Right renal cortex interstitium (tissue), 3 donors: ENCODE measurements at regions not wholly inside any gene's neighbourhood (a gene's known extent, or its start where the extent isn't known, plus 50 kb on each side); places are given as distances from the start of the nearest gene placed in this dataset.
"Not testable (repeated sequence)": the region's sequence is repeated elsewhere in the genome, so short reads cannot be mapped to it uniquely, and the experiment has no call there.

ENCODE experiments used
- DNase-seq, 3 donors: peaks; one replicate each; pipeline ENCODE4 v3.0.0-alpha.2; 2013; ENCODE audit warnings: low read depth in 3 of 3, low spot score in 2 of 3

DNA sequence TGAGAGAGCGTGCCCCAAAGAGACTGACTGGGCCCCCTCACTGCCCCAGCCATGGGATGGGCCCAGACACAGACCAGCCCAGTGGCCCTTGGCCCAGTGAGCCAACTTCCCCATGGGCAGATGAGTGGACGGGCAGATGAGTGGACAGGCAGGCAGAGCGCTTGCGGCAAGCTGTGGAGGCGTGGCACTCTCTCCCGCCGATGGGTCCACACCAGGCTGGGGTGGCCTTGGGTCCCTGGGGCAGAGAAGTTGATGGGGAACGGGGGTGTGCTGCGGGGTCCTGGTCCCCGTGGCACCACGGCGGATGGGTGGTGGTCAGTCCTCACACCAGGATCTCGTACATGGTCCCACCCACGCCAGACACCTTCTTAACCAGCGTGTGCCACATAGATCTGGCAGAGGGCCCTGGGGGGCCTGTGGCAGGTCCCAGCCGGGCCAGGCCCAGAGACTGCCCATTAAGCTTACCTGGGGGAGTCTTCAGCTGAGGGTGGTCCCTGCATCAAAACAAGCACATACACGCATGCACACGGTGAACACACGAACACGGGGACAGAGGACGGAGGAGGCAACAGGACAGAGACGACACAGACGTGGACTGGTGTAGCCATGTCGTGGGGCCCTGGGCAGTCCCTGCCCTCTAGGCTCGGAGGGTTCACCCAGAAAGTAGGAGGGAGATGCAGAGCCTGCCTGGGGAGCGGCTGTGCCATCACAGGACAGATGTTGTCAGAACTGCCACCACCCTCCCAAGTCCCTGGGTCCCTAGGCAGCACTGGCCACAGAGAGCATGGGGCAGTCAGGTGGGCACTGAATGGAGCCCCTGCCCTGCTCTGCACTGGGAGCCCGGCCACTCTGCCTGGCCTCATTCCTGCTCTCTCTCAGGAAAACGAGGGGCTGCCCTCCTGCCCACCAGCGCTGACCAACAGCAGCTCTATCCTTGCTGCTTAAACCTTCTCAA is 182.2 kb downstream of the IGLL1 start:
- no peak for DNase-seq

DNA sequence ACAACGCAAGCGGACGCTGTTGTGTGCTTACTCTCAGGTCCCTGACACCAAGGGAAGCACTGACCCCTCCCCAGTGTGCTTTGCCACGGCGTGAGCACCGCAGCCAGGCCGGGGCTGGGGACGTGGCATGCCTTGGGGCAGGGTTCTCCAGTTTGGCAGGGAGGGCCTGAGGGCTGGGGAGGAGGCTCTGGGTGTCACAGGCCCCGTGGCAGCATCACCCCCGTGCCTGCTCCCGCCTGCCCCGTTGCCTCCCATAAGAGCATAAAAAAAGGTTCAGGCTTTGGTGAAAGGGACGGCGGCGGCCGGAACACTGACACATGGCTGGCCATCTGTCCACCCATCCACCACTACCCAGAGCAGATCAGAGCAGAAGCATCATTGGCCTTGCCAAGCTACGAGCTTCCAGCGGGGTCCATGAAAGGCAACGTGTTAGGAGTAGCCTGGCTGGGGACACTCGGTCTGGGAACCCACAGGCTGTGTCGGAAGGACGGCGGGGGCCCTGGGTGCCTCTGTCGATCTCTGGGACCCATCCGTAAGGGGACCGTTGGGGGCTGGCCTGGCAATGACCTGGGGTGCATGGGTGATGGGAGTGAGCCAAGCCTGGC is 183.0 kb downstream of the IGLL1 start:
- DNase-seq = no peak

DNA sequence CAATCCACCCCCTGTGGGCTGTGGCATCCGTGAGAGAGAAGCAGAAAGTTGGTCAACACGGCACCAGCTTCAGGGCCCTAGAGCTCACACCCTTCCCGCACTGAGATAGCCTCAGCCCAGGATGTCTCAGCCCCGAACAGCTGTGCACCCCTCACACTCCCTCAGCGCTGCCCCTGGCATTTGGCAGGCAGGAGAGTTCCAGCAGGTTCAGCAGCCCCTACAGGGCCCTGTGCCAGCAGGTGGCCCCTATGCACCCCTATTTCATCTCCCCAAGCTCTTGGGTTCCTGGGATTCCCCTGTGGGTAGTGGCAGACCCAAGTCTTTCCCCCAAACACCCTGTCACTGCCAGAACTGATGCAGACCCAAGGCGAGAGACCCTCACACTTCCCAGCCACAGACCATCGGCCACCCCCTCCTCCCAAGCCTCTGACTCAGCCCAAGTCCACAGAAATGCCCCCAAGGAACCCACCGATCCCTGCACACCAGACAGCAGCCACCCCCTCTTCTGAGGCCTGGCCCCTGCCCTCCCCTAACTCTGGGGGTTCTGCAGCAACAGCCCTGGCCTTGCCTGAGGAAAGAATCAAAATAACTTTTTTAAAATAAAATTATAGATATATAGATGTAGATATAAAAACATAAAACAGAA is 183.6 kb downstream of the IGLL1 start:
- DNase-seq = no peak

DNA sequence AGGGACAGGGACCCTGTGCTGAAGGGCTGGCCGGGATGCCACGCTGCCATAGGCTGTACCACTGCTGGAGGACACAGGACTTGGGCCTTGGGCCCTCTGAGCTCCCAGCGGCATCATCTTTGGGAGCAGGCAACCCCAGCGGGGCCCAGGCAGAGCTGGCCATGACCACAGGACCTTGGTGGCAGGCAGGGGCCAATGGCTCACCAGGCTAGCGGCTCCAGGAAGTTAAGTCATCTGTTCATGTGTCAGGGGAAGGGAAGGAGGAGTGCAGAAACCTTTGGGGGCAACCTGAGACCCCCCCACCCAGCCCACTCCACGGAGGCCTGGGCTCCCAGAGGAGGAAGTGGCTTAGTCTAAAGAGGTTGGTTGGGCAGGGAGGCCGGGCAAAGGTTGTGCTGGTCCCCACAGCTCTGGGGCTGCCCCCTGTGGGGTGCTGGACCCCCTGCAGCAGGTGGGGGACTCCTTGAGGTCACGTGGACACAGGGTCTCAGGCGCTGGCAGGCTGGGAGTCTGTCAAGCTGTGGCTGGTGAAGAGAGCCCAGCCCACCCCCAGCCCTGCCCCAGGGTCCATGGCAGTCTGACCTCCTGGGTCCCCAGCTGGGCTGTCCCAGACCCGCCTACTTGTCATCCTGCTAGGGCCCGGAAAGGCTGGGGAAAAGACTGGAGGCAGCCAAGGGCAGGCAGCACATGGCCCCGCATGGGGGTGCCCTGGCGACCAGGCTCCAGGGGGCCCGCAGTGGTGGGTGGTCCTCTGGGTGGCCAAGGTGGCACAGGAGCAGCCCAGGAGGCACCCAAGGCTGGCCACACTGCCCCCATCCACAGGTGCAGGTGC is 184.3 kb downstream of the IGLL1 start:
- DNase-seq = no peak

DNA sequence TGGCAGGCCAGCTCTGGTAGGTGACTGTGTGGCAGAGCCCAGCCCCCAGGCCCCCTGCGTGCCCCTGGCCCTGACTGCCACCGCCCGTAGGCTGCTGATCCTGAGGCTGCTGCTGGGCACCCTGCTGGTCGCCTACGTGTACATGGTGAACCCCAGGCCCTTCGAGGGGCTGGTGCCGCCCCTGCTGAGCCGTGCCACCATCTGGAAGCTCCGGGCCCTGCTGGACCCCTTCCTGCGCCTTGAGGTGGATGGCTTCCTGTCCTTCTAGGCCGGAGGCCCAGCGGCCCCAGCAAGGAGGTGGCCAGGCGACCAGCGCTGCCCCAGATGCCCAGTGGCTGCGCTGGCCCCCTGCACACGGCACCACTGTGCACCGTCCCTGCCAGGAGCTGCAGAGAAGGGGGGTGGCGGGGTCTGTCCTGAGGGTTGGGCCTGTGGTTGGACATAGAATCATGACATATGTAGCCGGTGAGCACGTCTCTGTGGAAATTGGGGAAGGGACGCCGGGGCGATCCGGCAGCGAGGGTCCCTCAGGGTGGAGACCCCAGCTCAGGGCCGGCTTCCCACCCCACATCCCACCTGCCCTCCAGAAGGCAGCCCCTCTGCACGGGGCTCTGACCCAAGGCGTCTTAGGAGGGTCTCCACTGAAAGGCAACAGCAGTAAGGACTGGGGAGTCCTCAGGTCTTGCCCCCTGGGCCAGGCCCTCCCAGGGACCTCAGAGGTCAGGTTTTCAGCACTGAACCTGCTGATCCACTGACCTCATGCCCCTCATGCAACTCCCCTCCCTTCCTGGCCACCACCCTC is 185.4 kb downstream of the IGLL1 start:
- DNase-seq = no peak

DNA sequence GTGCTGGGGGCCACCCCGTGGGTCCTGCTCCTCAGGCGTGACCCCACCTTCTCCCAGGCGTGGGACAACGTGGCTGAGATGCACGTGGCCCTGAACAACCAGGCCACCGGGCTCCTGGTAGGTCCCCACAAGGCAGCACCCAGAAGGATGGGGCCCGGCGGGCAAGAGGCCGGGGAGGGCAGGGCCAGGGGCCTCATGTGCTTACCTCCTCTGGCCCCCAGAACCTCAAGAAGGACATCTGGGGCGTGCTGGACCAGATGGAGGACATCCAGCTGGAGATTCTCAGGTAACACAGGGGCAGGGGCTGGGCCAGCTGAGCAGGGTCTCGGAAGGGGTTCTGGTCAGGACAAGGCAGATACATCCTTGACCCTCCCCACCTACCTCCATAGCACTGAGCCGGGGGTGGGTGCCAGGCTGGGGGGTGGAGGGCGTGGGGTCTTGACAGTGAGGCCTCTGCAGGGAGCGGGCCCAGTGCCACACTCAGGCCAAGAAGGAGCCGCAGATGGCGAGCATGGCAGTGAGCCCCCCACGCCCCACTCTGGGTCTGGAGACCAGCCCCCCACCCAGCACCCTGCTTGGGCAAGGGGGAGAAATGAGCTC is 186.3 kb downstream of the IGLL1 start:
- no peak for DNase-seq

DNA sequence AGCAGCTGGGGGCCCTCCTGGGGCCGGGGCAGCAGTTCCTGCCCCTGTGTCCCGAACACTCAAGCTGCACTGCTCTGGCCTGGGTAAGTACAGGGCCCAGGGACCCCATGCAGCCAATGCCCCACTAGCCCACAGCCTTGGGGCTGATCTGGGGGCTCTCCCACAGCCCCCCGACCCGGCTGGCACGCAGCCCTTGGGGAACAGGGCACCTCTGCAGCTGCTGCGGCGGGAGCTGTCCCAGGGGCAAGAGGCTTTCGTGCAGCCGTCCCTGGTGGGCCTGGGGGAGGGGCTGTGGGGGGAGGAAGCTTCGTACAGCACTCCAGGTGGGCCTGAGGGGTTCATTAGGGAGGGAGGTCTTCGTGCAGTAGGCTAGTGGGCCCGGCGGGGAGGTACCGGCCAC is 186.9 kb downstream of the IGLL1 start:
- DNase-seq = not testable (repeated sequence)

DNA sequence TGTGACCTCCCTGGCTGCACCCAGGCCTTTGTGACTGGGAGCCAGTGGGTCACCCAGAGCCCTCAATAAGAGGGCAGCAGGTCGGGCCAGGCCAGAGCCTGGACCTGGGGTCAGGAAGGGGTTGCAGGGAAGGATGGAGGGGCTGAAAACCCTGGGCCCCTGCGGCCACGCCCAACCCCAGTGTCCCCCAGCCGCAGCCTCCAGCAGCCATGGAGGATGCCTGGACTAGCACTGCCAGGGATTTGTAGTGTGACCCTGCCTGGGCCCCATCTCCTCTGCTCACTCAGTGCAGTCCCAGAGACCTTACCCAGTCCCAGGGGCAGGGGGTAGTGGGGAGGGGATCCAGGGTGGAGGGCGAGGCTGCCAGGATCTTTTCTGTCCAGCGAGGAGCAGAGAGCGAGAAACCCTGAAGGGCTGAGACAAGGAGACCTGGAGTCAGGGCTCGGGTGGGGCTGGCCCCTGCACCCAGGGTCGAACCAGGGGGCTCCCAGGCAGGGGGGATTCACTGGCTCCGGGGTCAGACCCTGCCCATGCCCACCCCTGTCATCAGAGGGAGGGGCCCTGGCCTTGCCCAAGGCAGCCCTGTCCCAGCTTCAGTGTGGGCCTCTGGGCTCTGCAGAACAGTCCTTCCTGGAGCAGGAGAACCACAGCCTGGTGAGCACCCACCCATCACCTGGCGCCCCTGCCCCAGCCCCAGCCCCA is 187.5 kb downstream of the IGLL1 start:
- no peak for DNase-seq

DNA sequence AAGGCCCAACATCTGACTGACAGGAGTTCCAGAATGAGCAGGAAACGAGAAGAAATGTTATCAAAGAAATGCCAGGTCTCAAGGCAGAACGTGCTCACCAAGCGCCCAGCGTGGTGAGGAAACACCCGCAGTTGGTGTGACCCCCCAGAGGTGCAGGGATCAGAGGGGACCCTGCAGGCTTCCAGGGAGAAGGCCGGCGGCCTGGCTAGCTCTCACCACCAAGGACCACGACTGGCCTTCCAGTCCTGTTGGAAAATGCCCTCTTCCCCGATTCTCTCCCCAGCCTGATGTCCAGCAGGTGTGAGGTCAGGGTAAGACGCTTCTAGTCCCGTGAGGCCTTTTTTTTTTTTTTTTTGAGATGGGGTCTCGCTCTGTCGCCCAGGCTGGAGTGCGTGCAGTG is 189.1 kb downstream of the IGLL1 start:
- no peak for DNase-seq

DNA sequence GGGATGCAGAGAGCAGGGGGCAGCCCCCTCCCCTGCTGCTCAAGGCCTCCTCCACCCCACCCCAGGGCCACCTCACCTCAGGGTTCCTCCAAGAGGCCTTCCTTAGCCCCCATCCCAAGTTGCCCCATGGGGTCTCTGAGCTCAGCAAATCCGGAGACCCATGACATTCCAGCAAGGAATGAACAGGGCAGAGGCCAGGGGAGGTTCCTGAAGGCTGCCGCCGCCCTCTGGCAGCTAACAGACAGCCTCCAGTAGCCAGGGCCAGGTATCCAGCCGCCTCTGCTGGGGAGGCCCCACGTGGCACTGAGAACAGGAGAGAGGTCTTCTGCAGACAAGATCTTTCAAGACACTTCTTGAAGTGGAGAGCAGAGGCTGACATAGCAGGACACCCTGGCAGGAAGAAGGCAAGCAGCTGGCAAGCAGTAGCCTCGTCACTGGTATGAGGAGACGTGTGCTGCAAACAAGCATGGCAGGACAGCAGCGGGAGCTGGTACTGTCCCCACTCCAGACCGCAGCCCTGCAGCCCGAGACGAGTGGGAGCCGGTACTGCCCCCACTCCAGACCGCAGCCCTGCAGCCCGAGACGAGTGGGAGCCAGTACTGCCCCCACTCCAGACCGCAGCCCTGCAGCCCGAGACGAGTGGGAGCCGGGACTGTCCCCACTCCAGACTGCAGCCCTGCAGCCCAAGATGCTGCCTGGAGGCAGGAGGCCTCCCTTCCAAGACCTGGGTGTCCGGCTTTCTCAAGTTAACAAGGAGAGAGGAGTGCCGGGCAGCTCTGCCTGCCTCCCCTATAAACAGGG is 190.6 kb downstream of the IGLL1 start:
- no peak for DNase-seq

DNA sequence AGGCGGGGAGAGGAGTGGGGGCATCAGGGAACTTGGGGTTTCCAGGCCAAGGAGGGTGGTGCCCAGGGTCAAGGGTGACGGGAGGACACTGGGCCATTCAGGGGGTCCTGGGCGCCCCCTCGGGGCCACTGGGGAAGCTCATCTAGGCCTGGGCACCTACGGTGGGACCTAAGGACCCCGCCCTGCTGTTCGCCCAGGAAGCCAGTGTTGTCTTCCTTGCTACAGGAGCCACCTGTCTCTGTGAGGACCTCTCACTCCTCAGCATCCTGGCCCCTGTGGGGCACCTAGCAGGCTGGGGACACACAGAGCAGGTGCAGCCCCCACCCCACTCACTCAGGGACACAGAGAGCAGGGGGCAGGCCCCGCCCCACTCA is 191.6 kb downstream of the IGLL1 start:
- DNase-seq = no peak

DNA sequence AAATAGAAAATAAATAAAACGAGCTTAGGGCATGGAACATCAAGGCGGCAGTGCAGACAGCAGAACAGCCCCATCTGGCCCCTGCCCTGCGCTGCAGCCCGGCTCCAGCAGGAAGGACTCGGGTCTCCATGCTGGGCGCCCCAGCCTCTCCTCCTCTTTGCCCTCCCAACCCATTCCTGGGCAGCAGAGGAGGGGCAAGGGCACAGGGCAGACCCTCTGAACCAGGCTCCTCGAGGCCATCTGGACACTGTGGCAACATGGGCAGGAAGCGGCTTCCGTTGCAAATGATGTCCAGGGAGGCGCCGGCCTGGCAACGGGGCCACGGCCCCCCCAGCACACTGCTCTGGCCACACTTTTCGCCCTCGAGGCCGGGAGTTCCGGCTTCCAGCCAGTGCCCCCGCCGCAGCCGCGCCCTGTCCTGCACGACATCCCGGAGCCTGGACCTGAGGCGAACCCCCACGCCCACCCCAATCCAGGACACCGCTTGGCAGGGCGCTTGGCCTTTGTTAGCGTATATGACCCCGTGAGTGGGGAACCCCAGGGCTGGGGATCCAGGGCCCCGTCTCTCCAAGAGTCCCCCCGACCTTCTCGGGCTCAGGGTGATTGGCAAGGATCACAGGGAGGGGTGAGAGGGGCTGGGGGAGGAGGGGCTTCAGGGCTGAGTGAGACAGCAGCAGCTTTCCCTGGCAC is 192.1 kb downstream of the IGLL1 start:
- DNase-seq = no peak

DNA sequence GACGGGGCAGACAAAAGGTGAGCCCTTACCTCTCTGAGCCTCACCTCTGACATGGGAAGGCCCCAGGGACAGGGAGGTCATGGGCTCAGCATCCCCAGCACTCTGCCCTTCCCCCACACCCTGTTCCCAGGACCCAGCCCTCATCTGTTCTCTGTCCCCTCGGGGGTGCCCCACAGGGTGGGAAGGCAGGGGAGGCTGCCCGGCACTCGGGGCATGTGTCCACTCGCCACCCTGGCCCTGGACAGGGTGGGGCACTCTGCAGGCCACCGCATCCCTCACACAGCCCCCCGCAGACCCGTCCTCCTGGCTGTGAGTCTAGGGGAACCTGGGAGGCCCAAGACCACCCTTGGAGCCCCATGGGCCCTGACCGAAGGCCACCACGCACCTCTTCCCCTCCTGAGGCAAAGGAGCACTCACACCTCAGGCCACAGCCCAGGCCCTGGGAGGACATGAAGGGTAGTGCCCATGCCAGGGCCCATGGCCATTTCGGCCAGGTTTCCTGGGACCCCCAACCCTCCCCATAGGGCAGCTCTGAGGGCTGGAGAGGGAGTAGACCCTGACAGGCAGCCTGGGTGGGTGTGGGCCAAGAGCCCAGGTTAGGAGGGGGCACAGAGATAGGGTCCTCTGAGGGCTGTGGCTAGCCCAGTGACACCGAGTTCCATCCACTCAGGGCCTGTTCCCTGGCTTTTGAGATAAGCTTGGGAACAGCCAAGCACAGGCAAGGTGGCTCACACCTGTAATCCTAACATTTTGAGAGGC is 193.1 kb downstream of the IGLL1 start:
- no peak for DNase-seq

DNA sequence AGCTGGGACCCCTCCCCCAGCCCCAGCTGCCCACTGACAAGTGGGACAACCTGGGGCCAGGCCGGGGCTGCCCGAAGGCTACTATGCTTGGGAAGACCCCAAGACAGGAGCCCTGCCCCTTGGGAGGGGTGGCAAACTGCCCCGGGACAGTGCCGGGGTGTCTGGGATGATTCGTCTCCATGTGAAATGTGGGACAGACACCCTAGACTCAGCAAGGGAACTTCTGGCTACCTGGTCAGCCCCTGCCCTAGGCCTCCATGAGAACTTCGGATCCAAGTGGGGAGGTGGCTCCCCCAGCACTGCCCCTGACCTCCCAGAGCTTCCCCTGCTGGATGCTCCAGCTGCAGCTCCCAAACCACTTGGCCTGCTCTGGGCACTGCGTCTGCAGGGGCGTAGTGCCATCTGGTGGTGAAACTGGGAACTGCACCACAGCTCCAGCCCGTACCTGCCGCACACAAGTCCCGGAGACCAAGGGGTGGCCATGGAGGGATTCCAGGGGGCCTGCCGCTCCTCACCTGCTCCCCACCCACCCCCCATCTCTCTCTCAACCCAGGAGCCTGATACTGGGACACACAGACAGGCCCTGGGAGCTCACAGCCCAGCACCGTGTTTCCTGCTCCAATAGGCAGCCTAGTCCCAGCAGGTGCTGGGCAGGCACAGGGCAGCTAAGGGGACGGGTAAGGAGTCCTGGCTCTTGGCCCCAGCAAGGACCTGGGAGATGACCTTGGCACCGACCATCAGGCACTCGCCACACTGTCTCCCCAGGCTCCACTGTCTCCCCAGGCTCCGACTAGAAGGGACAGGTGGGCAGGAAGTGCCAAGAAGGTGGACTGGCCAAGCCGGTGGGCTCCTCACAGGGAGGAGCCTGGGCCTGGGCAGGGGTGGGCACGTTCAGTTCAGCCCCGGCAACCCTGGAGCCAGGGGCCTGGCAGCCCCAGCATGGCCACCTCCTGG is 194.1 kb downstream of the IGLL1 start:
- DNase-seq = peak in 2 of 3 donors; percentile 59 to 72

DNA sequence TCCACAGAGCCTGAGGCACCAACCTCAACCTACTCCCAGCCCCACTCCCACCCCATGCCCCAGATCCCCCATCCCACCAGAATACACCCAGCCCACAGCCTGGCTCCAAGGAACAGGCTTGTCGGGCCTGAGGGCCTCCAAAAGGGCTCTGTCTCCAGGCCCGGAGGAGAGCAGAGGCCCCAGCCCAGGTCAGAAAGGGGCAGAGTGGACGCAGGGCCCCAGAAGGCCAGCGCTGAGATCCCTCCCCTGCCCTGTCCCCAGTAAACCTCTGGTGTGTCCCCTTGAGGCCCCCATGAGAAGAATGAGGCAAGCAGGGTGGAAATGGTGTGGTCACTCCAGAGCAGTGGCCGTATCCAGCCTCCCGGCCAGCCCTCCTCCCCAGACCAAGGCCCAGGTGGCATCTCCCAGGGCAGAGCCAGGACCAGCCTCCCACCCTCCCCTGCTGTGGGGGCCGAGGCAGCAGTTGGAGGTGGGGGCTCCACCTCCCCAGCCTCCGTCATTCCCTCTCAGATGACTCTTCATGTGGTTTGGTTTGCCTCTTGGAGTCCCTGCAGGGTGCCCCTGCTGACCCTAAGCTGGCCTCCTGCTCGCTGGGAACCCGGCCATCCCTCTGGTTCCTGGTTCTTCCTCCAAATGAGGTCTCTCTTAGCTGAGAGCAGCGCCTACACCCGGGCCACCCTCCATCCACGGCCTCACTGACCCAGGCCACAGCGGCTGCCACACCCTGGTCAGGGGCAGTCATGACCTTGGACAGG is 195.0 kb downstream of the IGLL1 start:
- no peak for DNase-seq
